ENCODE measurements at regions not wholly inside any gene's neighbourhood (a gene's known extent, or its start where the extent isn't known, plus 50 kb on each side); places are given as distances from the start of the nearest gene placed in this dataset.

GRCh38 chr2:66382091-66382490 is 52.8 kb upstream of the MEIS1 start:
- Histone ChIP-seq H3K79me2 (ENCODE audit: insufficient read depth, low read length) (no peaks in the 10 kb centered on the region), H2AFZ (ENCODE audit: low read length) (no peak overlapping the region), H3K4me1 (ENCODE audit: insufficient read depth, low read length) (no peaks in the 10 kb centered on the region), H3K36me3 (ENCODE audit: insufficient read depth, low read length) (no peaks in the 10 kb centered on the region), H4K20me1 (ENCODE audit: insufficient read depth, low read length) (no peaks in the 10 kb centered on the region), H3K27me3 (ENCODE audit: insufficient read depth, low read length) (no peaks in the 10 kb centered on the region), H3K27ac (ENCODE audit: low read depth, low read length) (no peak overlapping the region), H3K9me3 (ENCODE audit: low read depth, low read length) (no peaks in the 10 kb centered on the region), H3K4me2 (ENCODE audit: insufficient read depth, low read length) (no peak overlapping the region), H3K4me3 (ENCODE audit: insufficient read depth, low read length) (no peak overlapping the region)
- TF ChIP-seq CTCF (IDR thresholded peaks at IDR 0.05; ENCODE audit: extremely low read depth, low read depth, low read length) = no peak
- no peak for DNase-seq (ENCODE audit: insufficient read length, low spot score, missing footprints)

- no peaks in the 10 kb centered on the region for H3K36me3 ChIP-seq (ENCODE audit: insufficient read depth, low read length)
- H3K27me3 ChIP-seq (ENCODE audit: insufficient read depth, low read length) = no peaks in the 10 kb centered on the region
- TF ChIP-seq CTCF (IDR thresholded peaks at IDR 0.05; ENCODE audit: extremely low read depth, low read depth, low read length) = no peak
- no peaks in the 10 kb centered on the region for H3K9me3 ChIP-seq (ENCODE audit: low read depth, low read length)
- no peak overlapping the region for H3K27ac ChIP-seq (ENCODE audit: low read depth, low read length)
- no peak overlapping the region for H2AFZ ChIP-seq (ENCODE audit: low read length)
- H3K4me2 ChIP-seq (ENCODE audit: insufficient read depth, low read length) = no peak overlapping the region
- DNase-seq (ENCODE audit: insufficient read length, low spot score, missing footprints) = no peak
- H3K4me3 ChIP-seq (ENCODE audit: insufficient read depth, low read length) = no peak overlapping the region
- H4K20me1 ChIP-seq (ENCODE audit: insufficient read depth, low read length) = no peaks in the 10 kb centered on the region
- no peaks in the 10 kb centered on the region for H3K4me1 ChIP-seq (ENCODE audit: insufficient read depth, low read length)
- H3K79me2 ChIP-seq (ENCODE audit: insufficient read depth, low read length) = no peaks in the 10 kb centered on the region
Observed at GRCh38 chr2:66379473-66379872, 55.5 kb upstream of the MEIS1 start.

DNA sequence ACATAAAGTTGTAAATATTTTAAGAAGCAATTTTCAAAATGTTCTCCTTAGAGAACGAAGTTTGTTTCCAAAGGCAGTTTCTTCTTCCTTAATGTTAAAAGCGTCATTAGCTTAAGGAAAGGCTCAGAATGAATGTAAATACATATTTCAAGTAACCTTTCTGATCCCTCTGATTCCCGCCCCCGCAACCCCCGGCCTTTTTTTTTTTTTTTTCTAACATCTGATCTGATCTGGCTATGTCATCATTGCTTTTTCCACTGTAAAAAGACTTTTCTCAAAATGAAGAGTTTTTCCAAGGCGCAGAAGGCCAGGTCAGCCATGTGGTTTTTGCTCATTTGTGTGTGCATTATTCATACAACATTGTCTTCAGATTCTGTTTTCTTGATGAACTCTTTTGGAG is 57.1 kb upstream of the MEIS1 start:
- Histone ChIP-seq H3K79me2 (ENCODE audit: insufficient read depth, low read length) (no peaks in the 10 kb centered on the region), H3K27ac (ENCODE audit: low read depth, low read length) (no peak overlapping the region), H3K4me3 (ENCODE audit: insufficient read depth, low read length) (no peak overlapping the region), H3K4me1 (ENCODE audit: insufficient read depth, low read length) (no peaks in the 10 kb centered on the region), H4K20me1 (ENCODE audit: insufficient read depth, low read length) (no peaks in the 10 kb centered on the region), H2AFZ (ENCODE audit: low read length) (no peak overlapping the region), H3K27me3 (ENCODE audit: insufficient read depth, low read length) (no peaks in the 10 kb centered on the region), H3K36me3 (ENCODE audit: insufficient read depth, low read length) (no peaks in the 10 kb centered on the region), H3K4me2 (ENCODE audit: insufficient read depth, low read length) (no peak overlapping the region), H3K9me3 (ENCODE audit: low read depth, low read length) (no peaks in the 10 kb centered on the region)
- TF ChIP-seq CTCF (IDR thresholded peaks at IDR 0.05; ENCODE audit: extremely low read depth, low read depth, low read length) = no peak
- DNase-seq (ENCODE audit: insufficient read length, low spot score, missing footprints) = no peak

DNA sequence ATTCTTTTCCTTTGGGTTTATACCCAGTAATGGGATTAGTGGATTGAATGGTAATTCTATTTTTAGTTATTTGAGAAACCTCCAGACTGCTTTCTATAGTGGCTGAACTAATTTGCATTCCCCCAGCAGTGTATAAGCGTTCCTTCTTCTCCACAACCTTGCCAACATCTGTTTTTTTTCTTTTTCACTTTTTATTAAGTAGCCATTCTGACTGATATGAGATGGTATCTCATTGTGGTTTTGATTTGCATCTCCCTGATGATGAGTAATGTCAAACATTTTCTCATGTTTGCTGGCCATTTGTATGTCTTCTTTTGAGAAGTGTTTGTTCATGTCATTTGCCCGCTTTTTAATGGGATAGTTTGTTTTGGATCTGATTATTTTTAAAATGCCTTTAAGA is 64.1 kb upstream of the MEIS1 start:
- Histone ChIP-seq H3K27me3 (ENCODE audit: insufficient read depth, low read length) (no peaks in the 10 kb centered on the region), H3K27ac (ENCODE audit: low read depth, low read length) (no peak overlapping the region), H3K4me3 (ENCODE audit: insufficient read depth, low read length) (no peak overlapping the region), H2AFZ (ENCODE audit: low read length) (no peak overlapping the region), H4K20me1 (ENCODE audit: insufficient read depth, low read length) (no peaks in the 10 kb centered on the region), H3K36me3 (ENCODE audit: insufficient read depth, low read length) (no peaks in the 10 kb centered on the region), H3K9me3 (ENCODE audit: low read depth, low read length) (no peaks in the 10 kb centered on the region), H3K79me2 (ENCODE audit: insufficient read depth, low read length) (no peaks in the 10 kb centered on the region), H3K4me2 (ENCODE audit: insufficient read depth, low read length) (no peak overlapping the region), H3K4me1 (ENCODE audit: insufficient read depth, low read length) (no peaks in the 10 kb centered on the region)
- DNase-seq (ENCODE audit: insufficient read length, low spot score, missing footprints) = no peak
- no peak for TF ChIP-seq CTCF (IDR thresholded peaks at IDR 0.05; ENCODE audit: extremely low read depth, low read depth, low read length)
